ENCODE measurements at regions not wholly inside any gene's neighbourhood (a gene's known extent, or its start where the extent isn't known, plus 50 kb on each side); places are given as distances from the start of the nearest gene placed in this dataset.

DNA sequence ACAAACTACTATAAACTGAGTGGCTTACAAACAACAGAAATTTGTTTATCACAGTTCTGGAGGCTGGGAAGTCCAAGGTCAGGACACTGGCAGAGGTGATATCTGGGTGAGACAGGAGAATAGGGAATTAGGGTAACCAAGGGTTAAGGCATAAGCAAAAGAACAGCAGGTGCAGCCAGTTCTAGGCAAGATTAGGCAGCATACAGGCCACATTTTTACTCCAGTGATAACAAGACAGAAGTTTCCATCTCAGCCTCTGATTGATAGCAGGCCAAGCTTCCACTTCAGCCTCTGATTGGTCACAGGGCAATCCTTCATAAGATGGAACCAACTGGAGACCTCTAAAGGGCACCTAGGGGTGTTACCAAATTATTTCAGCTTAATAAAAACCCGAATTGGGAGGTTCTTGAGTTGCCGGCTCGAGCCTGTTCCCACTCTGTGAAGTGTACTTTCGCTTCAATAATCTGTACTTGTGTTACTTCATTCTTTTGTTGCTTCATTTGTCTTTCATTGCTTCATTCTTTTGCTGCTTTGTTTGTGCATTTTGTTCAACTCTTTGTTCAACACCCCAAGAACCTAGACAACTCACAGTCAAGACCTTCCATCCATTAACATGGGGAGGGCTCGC, 185.6 kb downstream of the TOMM20 start:
- Histone ChIP-seq H3K4me1 (ENCODE audit: insufficient read depth, poor library complexity, severe bottlenecking) (no peaks in the 10 kb centered on the region), H3K27ac (ENCODE audit: poor library complexity, severe bottlenecking) (no peak overlapping the region), H3K4me3 (ENCODE audit: severe bottlenecking) (no peak overlapping the region), H3K36me3 (ENCODE audit: low read depth) (no peaks in the 10 kb centered on the region), H3K9me3 (ENCODE audit: severe bottlenecking) (no peaks in the 10 kb centered on the region), H3K27me3 (ENCODE audit: insufficient read depth, poor library complexity, severe bottlenecking) (no peaks in the 10 kb centered on the region)
- TF ChIP-seq, protein P1, sequence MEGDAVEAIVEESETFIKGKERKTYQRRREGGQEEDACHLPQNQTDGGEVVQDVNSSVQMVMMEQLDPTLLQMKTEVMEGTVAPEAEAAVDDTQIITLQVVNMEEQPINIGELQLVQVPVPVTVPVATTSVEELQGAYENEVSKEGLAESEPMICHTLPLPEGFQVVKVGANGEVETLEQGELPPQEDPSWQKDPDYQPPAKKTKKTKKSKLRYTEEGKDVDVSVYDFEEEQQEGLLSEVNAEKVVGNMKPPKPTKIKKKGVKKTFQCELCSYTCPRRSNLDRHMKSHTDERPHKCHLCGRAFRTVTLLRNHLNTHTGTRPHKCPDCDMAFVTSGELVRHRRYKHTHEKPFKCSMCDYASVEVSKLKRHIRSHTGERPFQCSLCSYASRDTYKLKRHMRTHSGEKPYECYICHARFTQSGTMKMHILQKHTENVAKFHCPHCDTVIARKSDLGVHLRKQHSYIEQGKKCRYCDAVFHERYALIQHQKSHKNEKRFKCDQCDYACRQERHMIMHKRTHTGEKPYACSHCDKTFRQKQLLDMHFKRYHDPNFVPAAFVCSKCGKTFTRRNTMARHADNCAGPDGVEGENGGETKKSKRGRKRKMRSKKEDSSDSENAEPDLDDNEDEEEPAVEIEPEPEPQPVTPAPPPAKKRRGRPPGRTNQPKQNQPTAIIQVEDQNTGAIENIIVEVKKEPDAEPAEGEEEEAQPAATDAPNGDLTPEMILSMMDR (IDR thresholded peaks at IDR 0.05; ENCODE audit: poor library complexity, severe bottlenecking), result no peak
- no peak for DNase-seq (ENCODE audit: low spot score)
- ATAC-seq (ENCODE audit: low read depth), result no peak

DNA sequence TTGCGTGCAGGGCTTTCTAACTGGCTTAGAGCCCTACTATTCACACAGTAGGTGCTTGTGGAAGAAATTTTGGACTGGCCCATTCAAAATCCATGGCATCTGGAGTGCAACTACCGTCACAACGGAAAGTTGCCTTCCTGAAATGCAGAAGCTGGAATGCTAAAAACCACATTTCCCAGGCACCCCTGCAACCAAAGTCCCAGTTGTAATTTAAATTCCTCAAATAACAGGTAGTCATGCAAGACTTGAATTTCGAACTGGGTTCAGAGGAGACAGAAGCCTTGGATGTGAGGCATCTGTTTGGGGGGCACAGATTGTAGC, 186.7 kb downstream of the TOMM20 start:
- no peaks in the 10 kb centered on the region for H3K27me3 ChIP-seq (ENCODE audit: insufficient read depth, poor library complexity, severe bottlenecking)
- no peak overlapping the region for H3K27ac ChIP-seq (ENCODE audit: poor library complexity, severe bottlenecking)
- H3K4me3 ChIP-seq (ENCODE audit: severe bottlenecking), result no peak overlapping the region
- TF ChIP-seq, protein P1 (IDR thresholded peaks at IDR 0.05; ENCODE audit: poor library complexity, severe bottlenecking), result no peak
- ATAC-seq (ENCODE audit: low read depth) (no peak), DNase-seq (ENCODE audit: low spot score) (no peak)
- H3K4me1 ChIP-seq (ENCODE audit: insufficient read depth, poor library complexity, severe bottlenecking), result no peaks in the 10 kb centered on the region
- H3K9me3 ChIP-seq (ENCODE audit: severe bottlenecking), result no peaks in the 10 kb centered on the region
- no peaks in the 10 kb centered on the region for H3K36me3 ChIP-seq (ENCODE audit: low read depth)

DNA sequence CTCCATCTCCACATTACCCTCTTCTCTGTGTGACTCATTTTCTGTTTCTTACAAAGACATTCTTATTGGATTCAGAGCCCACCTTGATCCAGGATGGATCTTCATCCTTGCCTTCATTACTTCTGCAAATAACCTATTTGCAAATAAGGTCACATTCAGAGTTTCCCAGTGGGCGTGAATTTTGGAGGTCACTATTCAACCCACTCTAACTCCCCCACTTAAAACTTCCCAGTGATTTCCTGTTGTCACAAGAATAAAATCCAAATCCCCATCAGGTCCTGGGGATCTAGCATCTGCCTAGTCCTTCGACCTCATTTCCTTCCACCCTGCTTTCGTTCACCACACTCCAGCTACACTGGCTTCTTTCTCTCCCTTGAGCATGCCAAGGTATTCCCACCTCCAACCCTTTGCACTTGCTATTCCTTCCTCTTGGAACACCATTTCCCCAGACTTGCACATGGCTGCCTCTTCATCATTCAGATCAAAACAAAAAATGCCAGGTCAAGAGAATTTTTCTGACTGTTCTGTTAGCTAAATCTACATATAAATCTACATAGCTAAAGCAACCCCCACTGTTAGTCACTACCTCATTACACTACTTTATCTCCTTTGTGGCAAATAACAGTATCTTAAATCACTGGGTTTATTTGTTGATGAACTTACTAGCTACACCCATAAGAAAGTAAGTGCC, 187.2 kb downstream of the TOMM20 start:
- no peaks in the 10 kb centered on the region for H3K27me3 ChIP-seq (ENCODE audit: insufficient read depth, poor library complexity, severe bottlenecking)

GRCh38 chr1:234940841-234941240, 187.8 kb downstream of the TOMM20 start:
- no peaks in the 10 kb centered on the region for H3K9me3 ChIP-seq (ENCODE audit: severe bottlenecking)

More for the DNA sequence above, 187.2 kb downstream of the TOMM20 start:
- no peaks in the 10 kb centered on the region for H3K9me3 ChIP-seq (ENCODE audit: severe bottlenecking)
- no peak for ATAC-seq (ENCODE audit: low read depth)
- no peaks in the 10 kb centered on the region for H3K4me1 ChIP-seq (ENCODE audit: insufficient read depth, poor library complexity, severe bottlenecking)
- TF ChIP-seq, protein P1 (IDR thresholded peaks at IDR 0.05; ENCODE audit: poor library complexity, severe bottlenecking), result no peak
- H3K4me3 ChIP-seq (ENCODE audit: severe bottlenecking), result no peak overlapping the region
- no peak for DNase-seq (ENCODE audit: low spot score)
- no peaks in the 10 kb centered on the region for H3K36me3 ChIP-seq (ENCODE audit: low read depth)
- no peak overlapping the region for H3K27ac ChIP-seq (ENCODE audit: poor library complexity, severe bottlenecking)

More at GRCh38 chr1:234940841-234941240, 187.8 kb downstream of the TOMM20 start:
- no peak for ATAC-seq (ENCODE audit: low read depth)
- Histone ChIP-seq H3K27ac (ENCODE audit: poor library complexity, severe bottlenecking) (no peak overlapping the region), H3K27me3 (ENCODE audit: insufficient read depth, poor library complexity, severe bottlenecking) (no peaks in the 10 kb centered on the region), H3K36me3 (ENCODE audit: low read depth) (no peaks in the 10 kb centered on the region), H3K4me3 (ENCODE audit: severe bottlenecking) (no peak overlapping the region), H3K4me1 (ENCODE audit: insufficient read depth, poor library complexity, severe bottlenecking) (no peaks in the 10 kb centered on the region)
- TF ChIP-seq, protein P1 (IDR thresholded peaks at IDR 0.05; ENCODE audit: poor library complexity, severe bottlenecking), result no peak
- DNase-seq (ENCODE audit: low spot score), result no peak
